Suprapubic skin (tissue), 4 donors: ENCODE measurements at regions not wholly inside any gene's neighbourhood (a gene's known extent, or its start where the extent isn't known, plus 50 kb on each side); places are given as distances from the start of the nearest gene placed in this dataset.

ENCODE experiments used
- CTCF ChIP-seq, 2 donors: fragments of 200-600 bp in 1 of 2; fragments of 450-650 bp in 1 of 2; sonication (generic) in 1 of 2; IDR thresholded peaks; one replicate each; pipeline ENCODE4 v1.5.1; 2016 to 2019; ENCODE audit warnings: antibody characterized with exemption in 2 of 2, mild to moderate bottlenecking in 1 of 2, moderate library complexity in 1 of 2
- EP300 ChIP-seq: sonication (generic); formaldehyde crosslinking; IDR thresholded peaks from one replicate; pipeline ENCODE4 v1.6.1; 2017; ENCODE audit warnings: antibody characterized with exemption
- POLR2A ChIP-seq, 2 donors: fragments of 450-650 bp; IDR thresholded peaks; one replicate each; pipeline ENCODE4 v1.6.1; 2017; ENCODE audit warnings: antibody characterized with exemption in 2 of 2, mild to moderate bottlenecking in 2 of 2, moderate library complexity in 2 of 2
- POLR2AphosphoS5 ChIP-seq, 3 donors: sonication (generic); formaldehyde crosslinking; IDR thresholded peaks; one replicate each; pipeline ENCODE4 v1.6.1; 2017; ENCODE audit warnings: antibody characterized with exemption in 3 of 3

GRCh38 chr2:19687017-19687659 is 214.6 kb downstream of the TTC32 start:
- TF ChIP-seq CTCF (IDR thresholded peaks at IDR 0.05) (no peak), POLR2A (IDR thresholded peaks at IDR 0.05) (no peak), POLR2AphosphoS5 (IDR thresholded peaks at IDR 0.05) (no peak), EP300 (no peak)
